22Rv1 (cell line): ENCODE measurements at regions not wholly inside any gene's neighbourhood (a gene's known extent, or its start where the extent isn't known, plus 50 kb on each side); places are given as distances from the start of the nearest gene placed in this dataset.

ENCODE experiments used
- CTCF ChIP-seq: fragments of 450-650 bp; IDR thresholded peaks from 2 replicates; pipeline ENCODE4 v1.5.1; 2017; ENCODE audit warnings: mild to moderate bottlenecking
- ZFX ChIP-seq: fragments of 450-650 bp; IDR thresholded peaks from 2 replicates; pipeline ENCODE4 v1.6.1; 2017; ENCODE audit warnings: antibody characterized with exemption, borderline replicate concordance

GRCh38 chr17:70454377-70454776 is 285.0 kb downstream of the KCNJ2 start:
- TF ChIP-seq CTCF (no peak), ZFX (no peak)
